HL-60 (cell line): ENCODE measurements at regions not wholly inside any gene's neighbourhood (a gene's known extent, or its start where the extent isn't known, plus 50 kb on each side); places are given as distances from the start of the nearest gene placed in this dataset.

Experiments used
- TF ChIP-seq, protein P1 (sequence below): IDR thresholded peaks from one replicate; pipeline ENCODE4 v1.5.1; 2011; ENCODE audit warnings: low read length, control low read depth, inconsistent platforms; ENCODE audit not compliant: insufficient read depth
- TF ChIP-seq, protein P2 (sequence below): IDR thresholded peaks from 2 replicates; pipeline ENCODE4 v1.6.1; 2012; ENCODE audit warnings: low read depth; ENCODE audit not compliant: insufficient replicate concordance

DNA sequence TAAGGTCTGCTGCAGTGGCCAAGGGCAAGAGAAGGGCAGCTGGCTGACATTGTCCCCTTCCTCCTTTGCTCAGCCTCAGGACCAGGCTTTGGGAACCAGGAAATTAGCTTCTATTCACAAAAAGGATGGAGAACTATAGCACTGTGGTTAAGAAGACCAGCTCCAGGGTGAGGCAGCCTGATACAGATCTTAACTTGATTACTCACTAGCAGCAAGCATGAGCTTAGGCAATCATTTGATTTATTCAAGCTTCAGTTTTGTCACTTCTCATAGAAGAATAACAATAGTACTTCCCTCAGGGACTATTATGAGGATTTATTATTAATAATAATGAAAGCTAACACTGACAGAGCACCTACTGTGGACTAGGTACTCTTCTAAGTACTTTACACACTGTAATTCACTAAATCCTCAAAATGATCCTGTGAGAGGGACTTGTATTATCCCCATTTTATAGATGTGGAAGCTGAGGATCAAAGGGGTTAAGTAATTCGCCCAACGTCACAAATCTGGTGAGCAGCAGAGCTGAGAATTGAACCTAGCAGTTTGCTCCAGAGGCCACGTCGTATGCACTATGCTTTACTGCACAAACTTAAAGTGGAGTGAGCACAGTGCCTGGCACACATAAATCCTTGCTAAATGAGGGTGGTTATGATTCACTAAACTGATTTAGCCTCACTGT, 130.4 kb upstream of the PAK3 start:
- TF ChIP-seq, protein P1, sequence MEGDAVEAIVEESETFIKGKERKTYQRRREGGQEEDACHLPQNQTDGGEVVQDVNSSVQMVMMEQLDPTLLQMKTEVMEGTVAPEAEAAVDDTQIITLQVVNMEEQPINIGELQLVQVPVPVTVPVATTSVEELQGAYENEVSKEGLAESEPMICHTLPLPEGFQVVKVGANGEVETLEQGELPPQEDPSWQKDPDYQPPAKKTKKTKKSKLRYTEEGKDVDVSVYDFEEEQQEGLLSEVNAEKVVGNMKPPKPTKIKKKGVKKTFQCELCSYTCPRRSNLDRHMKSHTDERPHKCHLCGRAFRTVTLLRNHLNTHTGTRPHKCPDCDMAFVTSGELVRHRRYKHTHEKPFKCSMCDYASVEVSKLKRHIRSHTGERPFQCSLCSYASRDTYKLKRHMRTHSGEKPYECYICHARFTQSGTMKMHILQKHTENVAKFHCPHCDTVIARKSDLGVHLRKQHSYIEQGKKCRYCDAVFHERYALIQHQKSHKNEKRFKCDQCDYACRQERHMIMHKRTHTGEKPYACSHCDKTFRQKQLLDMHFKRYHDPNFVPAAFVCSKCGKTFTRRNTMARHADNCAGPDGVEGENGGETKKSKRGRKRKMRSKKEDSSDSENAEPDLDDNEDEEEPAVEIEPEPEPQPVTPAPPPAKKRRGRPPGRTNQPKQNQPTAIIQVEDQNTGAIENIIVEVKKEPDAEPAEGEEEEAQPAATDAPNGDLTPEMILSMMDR: no peak
- TF ChIP-seq, protein P2, sequence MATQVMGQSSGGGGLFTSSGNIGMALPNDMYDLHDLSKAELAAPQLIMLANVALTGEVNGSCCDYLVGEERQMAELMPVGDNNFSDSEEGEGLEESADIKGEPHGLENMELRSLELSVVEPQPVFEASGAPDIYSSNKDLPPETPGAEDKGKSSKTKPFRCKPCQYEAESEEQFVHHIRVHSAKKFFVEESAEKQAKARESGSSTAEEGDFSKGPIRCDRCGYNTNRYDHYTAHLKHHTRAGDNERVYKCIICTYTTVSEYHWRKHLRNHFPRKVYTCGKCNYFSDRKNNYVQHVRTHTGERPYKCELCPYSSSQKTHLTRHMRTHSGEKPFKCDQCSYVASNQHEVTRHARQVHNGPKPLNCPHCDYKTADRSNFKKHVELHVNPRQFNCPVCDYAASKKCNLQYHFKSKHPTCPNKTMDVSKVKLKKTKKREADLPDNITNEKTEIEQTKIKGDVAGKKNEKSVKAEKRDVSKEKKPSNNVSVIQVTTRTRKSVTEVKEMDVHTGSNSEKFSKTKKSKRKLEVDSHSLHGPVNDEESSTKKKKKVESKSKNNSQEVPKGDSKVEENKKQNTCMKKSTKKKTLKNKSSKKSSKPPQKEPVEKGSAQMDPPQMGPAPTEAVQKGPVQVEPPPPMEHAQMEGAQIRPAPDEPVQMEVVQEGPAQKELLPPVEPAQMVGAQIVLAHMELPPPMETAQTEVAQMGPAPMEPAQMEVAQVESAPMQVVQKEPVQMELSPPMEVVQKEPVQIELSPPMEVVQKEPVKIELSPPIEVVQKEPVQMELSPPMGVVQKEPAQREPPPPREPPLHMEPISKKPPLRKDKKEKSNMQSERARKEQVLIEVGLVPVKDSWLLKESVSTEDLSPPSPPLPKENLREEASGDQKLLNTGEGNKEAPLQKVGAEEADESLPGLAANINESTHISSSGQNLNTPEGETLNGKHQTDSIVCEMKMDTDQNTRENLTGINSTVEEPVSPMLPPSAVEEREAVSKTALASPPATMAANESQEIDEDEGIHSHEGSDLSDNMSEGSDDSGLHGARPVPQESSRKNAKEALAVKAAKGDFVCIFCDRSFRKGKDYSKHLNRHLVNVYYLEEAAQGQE: no peak
